ENCODE measurements at regions not wholly inside any gene's neighbourhood (a gene's known extent, or its start where the extent isn't known, plus 50 kb on each side); places are given as distances from the start of the nearest gene placed in this dataset.
"Not testable (repeated sequence)": the region's sequence is repeated elsewhere in the genome, so short reads cannot be mapped to it uniquely, and the experiment has no call there.

- Mint-ChIP-seq H3K9me3 (no peaks in the 10 kb centered on the region), H3K4me3 (no peak overlapping the region), H3K36me3 (ENCODE audit: low read depth) (no peaks in the 10 kb centered on the region), H3K27ac (no peak overlapping the region), H3K27me3 (no peaks in the 10 kb centered on the region), H3K4me1 (ENCODE audit: low read depth) (no peaks in the 10 kb centered on the region)
- intact Hi-C loops (cut with micrococcal nuclease), result no loop called here
Observed at GRCh38 chr2:220707261-220707660, 864.8 kb downstream of the EPHA4 start.

- Mint-ChIP-seq H3K27me3 (no peaks in the 10 kb centered on the region), H3K36me3 (ENCODE audit: low read depth) (no peaks in the 10 kb centered on the region), H3K4me1 (ENCODE audit: low read depth) (no peaks in the 10 kb centered on the region), H3K4me3 (no peak overlapping the region), H3K9me3 (no peaks in the 10 kb centered on the region), H3K27ac (no peak overlapping the region)
- intact Hi-C loops (cut with micrococcal nuclease), result no loop called here
Observed at GRCh38 chr2:220708366-220708765, 863.7 kb downstream of the EPHA4 start.

GRCh38 chr2:220717283-220717682, 854.8 kb downstream of the EPHA4 start:
- Mint-ChIP-seq H3K27ac (no peak overlapping the region), H3K4me1 (ENCODE audit: low read depth) (no peaks in the 10 kb centered on the region)

GRCh38 chr2:220736778-220737177, 835.3 kb downstream of the EPHA4 start:
- Mint-ChIP-seq H3K27me3 (no peaks in the 10 kb centered on the region), H3K9me3 (no peaks in the 10 kb centered on the region), H3K27ac (no peak overlapping the region), H3K4me1 (ENCODE audit: low read depth) (no peaks in the 10 kb centered on the region), H3K36me3 (ENCODE audit: low read depth) (no peaks in the 10 kb centered on the region), H3K4me3 (no peak overlapping the region)
- intact Hi-C loops (cut with micrococcal nuclease), result no loop called here

More at GRCh38 chr2:220717283-220717682, 854.8 kb downstream of the EPHA4 start:
- Mint-ChIP-seq H3K4me3 (no peak overlapping the region), H3K9me3 (peaks cover 29% of the 10 kb centered on the region), H3K36me3 (ENCODE audit: low read depth) (no peaks in the 10 kb centered on the region), H3K27me3 (no peaks in the 10 kb centered on the region)
- intact Hi-C loops (cut with micrococcal nuclease), result no loop called here

GRCh38 chr2:220743203-220743602, 828.9 kb downstream of the EPHA4 start:
- Mint-ChIP-seq H3K4me1 (ENCODE audit: low read depth) (no peaks in the 10 kb centered on the region), H3K27me3 (no peaks in the 10 kb centered on the region), H3K4me3 (no peak overlapping the region), H3K36me3 (ENCODE audit: low read depth) (no peaks in the 10 kb centered on the region), H3K27ac (no peak overlapping the region), H3K9me3 (no peaks in the 10 kb centered on the region)
- intact Hi-C loops (cut with micrococcal nuclease), result no loop called here

GRCh38 chr2:220744861-220745260, 827.2 kb downstream of the EPHA4 start:
- Mint-ChIP-seq H3K27me3 (no peaks in the 10 kb centered on the region), H3K4me1 (ENCODE audit: low read depth) (no peaks in the 10 kb centered on the region), H3K9me3 (no peaks in the 10 kb centered on the region), H3K4me3 (no peak overlapping the region), H3K36me3 (ENCODE audit: low read depth) (no peaks in the 10 kb centered on the region), H3K27ac (no peak overlapping the region)
- intact Hi-C loops (cut with micrococcal nuclease), result no loop called here

- Mint-ChIP-seq H3K9me3 (no peaks in the 10 kb centered on the region), H3K4me3 (no peak overlapping the region), H3K36me3 (ENCODE audit: low read depth) (no peaks in the 10 kb centered on the region), H3K27ac (no peak overlapping the region), H3K27me3 (no peaks in the 10 kb centered on the region), H3K4me1 (ENCODE audit: low read depth) (no peaks in the 10 kb centered on the region)
- intact Hi-C loops (cut with micrococcal nuclease), result no loop called here
Observed at GRCh38 chr2:220745682-220746081, 826.4 kb downstream of the EPHA4 start.

- Mint-ChIP-seq H3K27me3 (no peaks in the 10 kb centered on the region), H3K9me3 (peaks cover 9% of the 10 kb centered on the region), H3K36me3 (ENCODE audit: low read depth) (no peaks in the 10 kb centered on the region), H3K27ac (no peak overlapping the region), H3K4me3 (no peak overlapping the region), H3K4me1 (ENCODE audit: low read depth) (no peaks in the 10 kb centered on the region)
- intact Hi-C loops (cut with micrococcal nuclease), result no loop called here
Observed at GRCh38 chr2:220747736-220748135, 824.4 kb downstream of the EPHA4 start.

- intact Hi-C loops (cut with micrococcal nuclease), result no loop called here
- no peaks in the 10 kb centered on the region for H3K27me3 Mint-ChIP-seq
- H3K9me3 Mint-ChIP-seq, result peaks cover 18% of the 10 kb centered on the region
- H3K27ac Mint-ChIP-seq, result no peak overlapping the region
- no peaks in the 10 kb centered on the region for H3K4me1 Mint-ChIP-seq (ENCODE audit: low read depth)
- H3K36me3 Mint-ChIP-seq (ENCODE audit: low read depth), result no peaks in the 10 kb centered on the region
- H3K4me3 Mint-ChIP-seq, result no peak overlapping the region
Observed at GRCh38 chr2:220748875-220749479, 823.1 kb downstream of the EPHA4 start.

GRCh38 chr2:220753486-220753885, 818.6 kb downstream of the EPHA4 start:
- no peaks in the 10 kb centered on the region for H3K4me1 Mint-ChIP-seq (ENCODE audit: low read depth)

GRCh38 chr2:220756653-220757052, 815.5 kb downstream of the EPHA4 start:
- Mint-ChIP-seq H3K27me3 (no peaks in the 10 kb centered on the region), H3K27ac (no peak overlapping the region), H3K4me1 (ENCODE audit: low read depth) (no peaks in the 10 kb centered on the region), H3K36me3 (ENCODE audit: low read depth) (no peaks in the 10 kb centered on the region), H3K4me3 (no peak overlapping the region), H3K9me3 (peaks cover 15% of the 10 kb centered on the region)
- intact Hi-C loops (cut with micrococcal nuclease), result no loop called here

More at GRCh38 chr2:220753486-220753885, 818.6 kb downstream of the EPHA4 start:
- Mint-ChIP-seq H3K9me3 (peaks cover 18% of the 10 kb centered on the region), H3K27me3 (no peaks in the 10 kb centered on the region), H3K4me3 (no peak overlapping the region), H3K27ac (no peak overlapping the region), H3K36me3 (ENCODE audit: low read depth) (no peaks in the 10 kb centered on the region)
- intact Hi-C loops (cut with micrococcal nuclease), result no loop called here

GRCh38 chr2:220758376-220758775, 813.7 kb downstream of the EPHA4 start:
- intact Hi-C loops (cut with micrococcal nuclease); H3K27me3 Mint-ChIP-seq; H3K27ac Mint-ChIP-seq; H3K4me1 Mint-ChIP-seq (ENCODE audit: low read depth); H3K36me3 Mint-ChIP-seq (ENCODE audit: low read depth); H3K4me3 Mint-ChIP-seq: not testable (repeated sequence)
- H3K9me3 Mint-ChIP-seq, result peaks cover 14% of the 10 kb centered on the region

- H3K4me3 Mint-ChIP-seq, result no peak overlapping the region
- no peak overlapping the region for H3K27ac Mint-ChIP-seq
- peaks cover 9% of the 10 kb centered on the region for H3K9me3 Mint-ChIP-seq
- H3K36me3 Mint-ChIP-seq (ENCODE audit: low read depth), result no peaks in the 10 kb centered on the region
- no peaks in the 10 kb centered on the region for H3K4me1 Mint-ChIP-seq (ENCODE audit: low read depth)
- intact Hi-C loops (cut with micrococcal nuclease), result no loop called here
- H3K27me3 Mint-ChIP-seq, result no peaks in the 10 kb centered on the region
Observed at GRCh38 chr2:220764171-220764570, 807.9 kb downstream of the EPHA4 start.

GRCh38 chr2:220767591-220768255, 804.4 kb downstream of the EPHA4 start:
- no peaks in the 10 kb centered on the region for H3K36me3 Mint-ChIP-seq (ENCODE audit: low read depth)

More at GRCh38 chr2:220767591-220768255, 804.4 kb downstream of the EPHA4 start:
- H3K27ac Mint-ChIP-seq, result no peak overlapping the region
- H3K4me1 Mint-ChIP-seq (ENCODE audit: low read depth), result no peaks in the 10 kb centered on the region
- H3K9me3 Mint-ChIP-seq, result no peaks in the 10 kb centered on the region
- no peak overlapping the region for H3K4me3 Mint-ChIP-seq
- H3K27me3 Mint-ChIP-seq, result no peaks in the 10 kb centered on the region
- intact Hi-C loops (cut with micrococcal nuclease), result no loop called here
